ENCODE measurements at regions not wholly inside any gene's neighbourhood (a gene's known extent, or its start where the extent isn't known, plus 50 kb on each side); places are given as distances from the start of the nearest gene placed in this dataset.

DNA sequence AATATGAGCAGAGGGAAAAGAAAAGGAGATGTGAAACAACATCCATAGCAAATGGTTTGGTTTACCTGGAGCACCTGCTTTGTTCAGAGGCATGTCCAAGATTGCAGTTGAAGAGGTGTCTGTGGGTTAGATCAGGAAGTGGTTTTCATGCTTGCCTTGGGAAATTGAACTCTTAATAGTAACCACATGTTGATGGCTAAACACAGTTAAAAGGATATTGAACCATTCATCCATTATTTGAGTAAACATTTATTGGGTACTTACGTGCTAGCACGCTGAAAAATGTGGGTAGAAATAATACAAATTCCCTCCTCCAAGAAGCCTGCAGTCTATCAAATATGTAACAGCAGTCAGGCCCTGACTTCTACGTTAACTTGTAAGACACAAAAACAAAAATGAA lies 235.7 kb upstream of the TNC start:
- TF ChIP-seq, protein P1, sequence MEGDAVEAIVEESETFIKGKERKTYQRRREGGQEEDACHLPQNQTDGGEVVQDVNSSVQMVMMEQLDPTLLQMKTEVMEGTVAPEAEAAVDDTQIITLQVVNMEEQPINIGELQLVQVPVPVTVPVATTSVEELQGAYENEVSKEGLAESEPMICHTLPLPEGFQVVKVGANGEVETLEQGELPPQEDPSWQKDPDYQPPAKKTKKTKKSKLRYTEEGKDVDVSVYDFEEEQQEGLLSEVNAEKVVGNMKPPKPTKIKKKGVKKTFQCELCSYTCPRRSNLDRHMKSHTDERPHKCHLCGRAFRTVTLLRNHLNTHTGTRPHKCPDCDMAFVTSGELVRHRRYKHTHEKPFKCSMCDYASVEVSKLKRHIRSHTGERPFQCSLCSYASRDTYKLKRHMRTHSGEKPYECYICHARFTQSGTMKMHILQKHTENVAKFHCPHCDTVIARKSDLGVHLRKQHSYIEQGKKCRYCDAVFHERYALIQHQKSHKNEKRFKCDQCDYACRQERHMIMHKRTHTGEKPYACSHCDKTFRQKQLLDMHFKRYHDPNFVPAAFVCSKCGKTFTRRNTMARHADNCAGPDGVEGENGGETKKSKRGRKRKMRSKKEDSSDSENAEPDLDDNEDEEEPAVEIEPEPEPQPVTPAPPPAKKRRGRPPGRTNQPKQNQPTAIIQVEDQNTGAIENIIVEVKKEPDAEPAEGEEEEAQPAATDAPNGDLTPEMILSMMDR (IDR thresholded peaks at IDR 0.05; ENCODE audit: insufficient read depth, low read depth, low read length) = no peak
- DNase-seq (ENCODE audit: low read depth) = peak; percentile 58
- H3K4me3 ChIP-seq (ENCODE audit: low read depth, low read length) = no peak overlapping the region

DNA sequence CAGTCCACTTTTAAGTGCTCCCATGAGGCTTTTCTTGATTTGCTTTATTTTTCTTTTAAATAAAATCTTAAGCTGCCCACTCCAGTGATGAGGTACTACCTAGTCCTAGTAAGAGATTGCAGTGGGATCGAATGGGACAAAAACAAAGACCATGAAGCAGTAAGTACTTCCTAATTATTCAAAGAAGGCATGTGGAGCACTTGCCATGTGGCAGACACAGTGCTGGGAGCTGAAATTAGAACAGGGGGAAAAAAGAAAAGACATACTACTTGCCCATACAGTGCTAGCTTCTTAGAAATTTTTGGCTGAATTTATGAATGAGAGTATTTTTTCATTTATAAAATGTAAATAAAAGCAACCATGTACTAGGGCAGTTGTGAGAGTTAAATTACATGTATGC lies 239.9 kb upstream of the TNC start:
- no peak for DNase-seq (ENCODE audit: low read depth)
- TF ChIP-seq, protein P1 (IDR thresholded peaks at IDR 0.05; ENCODE audit: insufficient read depth, low read depth, low read length) = no peak
- H3K4me3 ChIP-seq (ENCODE audit: low read depth, low read length) = no peak overlapping the region

DNA sequence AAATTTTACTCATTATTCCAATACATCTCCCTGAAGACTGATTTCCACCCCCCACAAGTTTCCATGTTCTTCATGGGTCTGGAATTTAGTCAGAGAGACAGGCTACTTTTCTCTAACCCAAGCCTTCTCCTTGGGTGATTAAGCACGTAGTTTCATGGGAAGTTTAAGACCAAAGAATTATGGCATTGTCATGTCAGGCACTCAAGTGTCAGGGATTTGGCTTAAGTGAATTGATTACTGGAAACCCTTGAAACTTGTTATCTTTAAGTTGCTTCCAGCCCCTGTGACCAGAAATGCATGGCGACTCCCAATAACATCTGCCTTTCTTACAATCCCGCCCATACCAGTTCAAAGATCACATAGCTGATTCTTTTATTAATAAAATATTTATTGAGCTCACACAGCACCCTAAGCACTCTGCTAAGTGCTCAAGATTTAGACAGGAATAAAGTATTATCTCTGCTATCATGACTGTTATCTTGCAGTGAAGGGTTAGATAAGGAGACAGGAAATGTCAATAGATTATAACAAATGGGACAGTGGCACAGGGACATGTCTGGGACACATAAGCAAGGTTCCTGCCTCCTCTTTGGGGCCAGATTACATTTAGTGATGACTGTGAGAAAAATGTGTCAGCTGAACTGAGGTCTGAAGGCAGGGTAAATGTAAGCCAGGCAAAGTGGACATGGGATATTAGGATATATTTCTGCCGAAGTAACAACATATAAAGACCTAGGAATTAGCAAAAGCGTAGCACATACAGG lies 241.2 kb upstream of the TNC start:
- no peak overlapping the region for H3K4me3 ChIP-seq (ENCODE audit: low read depth, low read length)
- DNase-seq (ENCODE audit: low read depth) = no peak
- TF ChIP-seq, protein P1 (IDR thresholded peaks at IDR 0.05; ENCODE audit: insufficient read depth, low read depth, low read length) = no peak

DNA sequence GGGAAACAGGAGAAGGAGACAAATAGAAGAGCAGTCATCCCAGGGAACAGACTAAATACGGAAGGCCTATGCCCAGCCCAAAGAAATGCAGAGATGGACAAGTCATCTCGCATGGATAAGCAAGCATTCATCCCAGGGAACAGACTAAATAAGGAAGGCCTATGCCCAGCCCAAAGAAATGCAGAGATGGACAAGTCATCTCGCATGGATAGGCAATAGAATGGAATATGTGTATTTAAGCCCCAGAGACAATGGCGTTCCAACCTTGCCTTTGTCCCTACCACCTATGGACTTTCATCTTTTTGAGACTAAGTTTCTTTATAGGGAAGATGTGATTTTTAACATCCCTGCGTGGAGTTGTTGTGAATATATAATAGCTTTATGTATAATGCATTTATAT lies 242.2 kb upstream of the TNC start:
- TF ChIP-seq, protein P1 (IDR thresholded peaks at IDR 0.05; ENCODE audit: insufficient read depth, low read depth, low read length) = no peak
- DNase-seq (ENCODE audit: low read depth) = no peak
- H3K4me3 ChIP-seq (ENCODE audit: low read depth, low read length) = no peak overlapping the region

DNA sequence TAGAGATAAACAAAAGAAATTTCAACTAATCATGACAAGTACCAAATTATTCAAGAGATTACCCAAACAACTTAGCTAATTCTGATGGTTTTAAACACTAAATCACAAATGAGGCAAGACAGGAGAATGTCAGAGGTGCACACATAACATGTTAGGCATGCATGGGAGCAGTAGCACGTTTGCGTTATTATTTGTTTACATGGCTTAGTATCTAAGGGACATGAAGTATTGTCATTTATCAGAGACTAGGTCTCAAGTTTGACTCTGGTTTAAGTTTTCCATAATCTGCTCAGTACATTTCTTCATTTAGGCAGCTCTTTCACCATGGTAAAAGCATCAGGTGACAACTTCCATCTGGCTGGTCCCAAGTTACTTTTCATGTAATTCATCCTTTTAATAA lies 244.1 kb upstream of the TNC start:
- peak; percentile 31 for DNase-seq (ENCODE audit: low read depth)
- TF ChIP-seq, protein P1 (IDR thresholded peaks at IDR 0.05; ENCODE audit: insufficient read depth, low read depth, low read length) = no peak
- H3K4me3 ChIP-seq (ENCODE audit: low read depth, low read length) = no peak overlapping the region

DNA sequence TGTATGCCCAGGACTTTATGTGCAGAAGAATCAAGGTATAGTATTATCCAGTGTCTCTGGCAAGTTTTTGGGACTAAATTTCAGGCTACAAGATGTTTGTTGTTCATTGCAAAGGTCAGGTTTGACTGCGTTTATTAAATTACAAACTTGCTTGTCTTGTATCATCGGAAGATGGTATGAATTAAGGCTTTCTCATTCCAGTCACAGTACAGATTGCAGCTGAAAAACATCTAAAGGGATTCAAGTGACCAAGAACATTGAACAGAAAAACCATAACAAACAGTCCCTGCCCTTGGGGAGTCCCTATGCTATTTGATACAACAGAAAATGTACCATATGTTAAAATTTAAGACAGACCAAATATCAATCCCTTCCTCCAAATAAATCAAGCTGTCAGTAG lies 244.7 kb upstream of the TNC start:
- H3K4me3 ChIP-seq (ENCODE audit: low read depth, low read length) = no peak overlapping the region
- TF ChIP-seq, protein P1 (IDR thresholded peaks at IDR 0.05; ENCODE audit: insufficient read depth, low read depth, low read length) = no peak
- DNase-seq (ENCODE audit: low read depth) = no peak

DNA sequence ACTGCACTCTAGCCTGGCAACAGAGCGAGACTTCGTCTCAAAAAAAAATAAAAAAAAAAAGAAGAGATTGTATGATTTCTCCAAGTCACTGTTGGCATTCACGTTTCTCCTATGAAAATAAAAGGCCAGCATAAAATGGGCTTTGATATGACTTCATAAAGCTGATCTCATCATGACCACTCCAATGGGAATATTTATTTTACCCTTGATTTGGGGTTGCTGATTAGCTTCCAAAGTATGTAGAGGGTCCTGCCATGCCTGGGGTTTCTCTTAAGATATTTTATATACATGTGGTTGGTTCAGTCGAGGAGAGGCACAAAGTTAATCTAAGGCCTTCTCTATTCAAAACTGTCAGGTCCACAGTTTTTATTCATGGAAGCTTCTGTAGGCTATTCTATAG lies 247.0 kb upstream of the TNC start:
- TF ChIP-seq, protein P1 (IDR thresholded peaks at IDR 0.05; ENCODE audit: insufficient read depth, low read depth, low read length) = no peak
- DNase-seq (ENCODE audit: low read depth) = no peak
- no peak overlapping the region for H3K4me3 ChIP-seq (ENCODE audit: low read depth, low read length)
